HG02642 (cell line): ENCODE measurements at regions not wholly inside any gene's neighbourhood (a gene's known extent, or its start where the extent isn't known, plus 50 kb on each side); places are given as distances from the start of the nearest gene placed in this dataset.
"Not testable (repeated sequence)": the region's sequence is repeated elsewhere in the genome, so short reads cannot be mapped to it uniquely, and the experiment has no call there.

Experiments used
- ATAC-seq: cut with Tn5 transposase; IDR thresholded peaks from one replicate; pipeline ENCODE4 v1.9.1; 2021; ENCODE audit warnings: mild to moderate bottlenecking; ENCODE audit not compliant: unreplicated experiment, poor library complexity

DNA sequence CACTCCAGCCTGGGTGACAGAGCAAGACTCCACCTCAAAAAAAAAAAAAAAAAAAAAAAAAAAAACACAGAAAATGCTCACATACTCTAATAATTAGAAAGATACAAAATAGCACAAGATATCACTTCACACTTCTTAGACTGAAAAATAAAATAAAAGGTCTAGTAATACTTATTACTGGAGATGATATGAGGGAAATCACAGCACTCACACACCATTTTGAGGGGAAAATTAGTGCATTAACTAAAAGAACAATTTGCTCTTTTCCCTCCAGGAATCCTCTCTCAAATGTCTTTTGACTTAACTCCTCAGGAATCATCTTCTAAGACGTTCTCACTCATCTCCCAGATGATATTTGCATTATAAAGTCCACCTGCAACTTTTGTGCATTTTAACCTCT is 697.9 kb upstream of the SOX9 start:
- ATAC-seq, result no peak

DNA sequence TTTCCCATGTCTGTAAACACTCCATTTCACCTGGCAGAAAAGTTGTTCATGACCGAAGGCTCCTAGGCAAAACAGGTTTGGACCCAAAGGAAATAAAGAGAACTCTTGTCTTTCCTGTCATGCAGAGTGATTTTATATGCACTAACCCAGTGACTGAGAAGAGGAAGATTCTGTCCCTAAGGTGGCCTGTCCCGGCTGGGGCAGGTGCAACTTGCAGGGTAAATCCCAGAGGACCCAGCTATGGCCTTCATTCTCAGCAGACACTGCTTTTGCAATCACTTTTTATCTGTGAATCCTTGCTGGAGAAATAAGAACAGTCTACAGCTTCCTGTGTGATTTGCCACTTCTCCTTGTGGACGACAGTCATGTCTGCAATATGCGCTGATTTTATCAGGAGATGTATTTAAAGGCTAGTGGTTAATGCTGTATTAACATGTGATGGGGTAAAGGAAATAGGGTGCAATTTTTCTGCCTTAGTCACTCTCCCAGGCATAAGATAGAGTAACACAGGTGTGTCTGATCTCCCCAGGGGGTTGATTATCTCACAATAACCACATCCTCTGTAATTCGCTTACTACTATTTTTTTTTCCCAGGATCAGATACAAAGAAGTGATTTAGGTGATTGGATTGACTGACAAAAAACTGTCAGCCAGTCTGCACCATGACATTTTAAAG is 696.8 kb upstream of the SOX9 start:
- no peak for ATAC-seq

DNA sequence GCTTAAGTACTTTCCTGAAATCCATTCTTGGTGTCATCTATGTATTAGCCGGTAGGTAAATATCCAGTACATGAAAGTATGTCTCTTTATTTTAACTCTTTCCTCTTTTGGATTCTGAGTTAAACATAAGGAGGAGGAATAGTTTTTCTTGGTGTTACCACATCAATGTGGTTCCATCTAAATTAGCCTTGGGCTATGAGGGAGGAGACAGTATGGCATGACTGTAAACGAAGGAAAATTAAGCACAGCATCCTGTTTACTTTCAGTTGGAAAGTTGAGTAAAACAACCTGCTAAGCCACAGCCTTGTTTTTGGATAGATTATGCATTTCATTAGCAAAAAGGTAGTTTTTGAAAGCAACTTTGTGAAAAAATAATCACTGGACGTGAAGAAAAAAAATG is 693.0 kb upstream of the SOX9 start:
- no peak for ATAC-seq

DNA sequence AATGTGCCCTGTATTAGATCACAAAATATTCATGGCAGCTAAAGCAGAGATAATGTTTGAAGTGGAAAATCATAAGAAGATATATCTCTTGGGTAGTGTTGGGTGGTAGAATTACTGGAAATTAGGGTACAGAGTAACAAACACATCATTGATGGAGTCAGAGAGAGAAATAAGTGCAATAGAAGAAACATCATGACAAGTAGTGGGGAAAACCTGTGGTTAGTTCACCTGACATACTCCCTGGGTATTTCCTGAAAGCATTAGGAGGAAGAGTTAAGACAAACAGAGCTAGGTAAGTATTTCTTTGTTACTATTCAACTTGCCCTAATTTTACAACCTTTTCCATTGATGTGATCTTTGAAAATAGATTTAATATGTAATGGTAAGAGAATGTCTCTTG is 691.9 kb upstream of the SOX9 start:
- no peak for ATAC-seq

DNA sequence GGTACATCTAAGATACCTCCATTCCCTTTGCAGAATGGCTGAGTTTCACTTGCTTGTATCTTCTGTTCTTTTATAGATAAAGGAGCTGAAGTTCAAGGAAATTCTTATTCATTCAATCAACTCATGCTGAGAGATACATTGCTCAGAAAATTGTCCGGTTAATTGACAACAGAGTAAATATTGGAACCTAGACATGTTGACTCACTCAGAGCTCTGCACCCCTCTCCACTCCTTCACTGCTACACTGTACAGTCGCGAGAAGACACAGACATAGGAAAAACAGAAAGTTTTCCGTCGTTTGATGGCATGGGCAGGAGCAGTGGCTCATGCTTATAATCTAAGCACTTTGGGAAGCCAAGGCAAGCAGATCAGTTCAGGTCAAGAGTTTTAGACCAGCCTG is 690.5 kb upstream of the SOX9 start:
- ATAC-seq, result no peak

DNA sequence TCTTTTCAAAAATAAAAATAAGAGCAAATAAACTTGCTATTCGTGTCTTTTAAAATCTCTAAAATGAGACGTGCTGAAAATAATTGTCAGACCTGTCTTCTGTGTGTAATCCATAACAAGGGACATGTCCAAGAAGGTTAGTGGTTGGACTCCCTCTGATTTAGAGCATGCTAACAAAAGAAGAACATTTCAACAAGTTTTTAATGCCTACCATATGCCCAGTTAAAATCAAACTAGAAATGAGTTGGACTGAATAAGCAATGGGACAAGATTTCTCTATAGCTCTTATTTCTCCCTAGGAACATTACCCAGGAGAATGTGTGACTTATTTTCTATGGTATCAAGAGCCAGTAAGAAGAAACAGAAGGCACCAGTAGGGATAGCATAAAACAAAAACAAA is 689.7 kb upstream of the SOX9 start:
- ATAC-seq, result no peak

GRCh38 chr17:71432378-71433315 is 688.2 kb upstream of the SOX9 start:
- ATAC-seq, result no peak

- ATAC-seq, result no peak
These were observed 686.1 kb upstream of the SOX9 start for GRCh38 chr17:71434716-71435115.

DNA sequence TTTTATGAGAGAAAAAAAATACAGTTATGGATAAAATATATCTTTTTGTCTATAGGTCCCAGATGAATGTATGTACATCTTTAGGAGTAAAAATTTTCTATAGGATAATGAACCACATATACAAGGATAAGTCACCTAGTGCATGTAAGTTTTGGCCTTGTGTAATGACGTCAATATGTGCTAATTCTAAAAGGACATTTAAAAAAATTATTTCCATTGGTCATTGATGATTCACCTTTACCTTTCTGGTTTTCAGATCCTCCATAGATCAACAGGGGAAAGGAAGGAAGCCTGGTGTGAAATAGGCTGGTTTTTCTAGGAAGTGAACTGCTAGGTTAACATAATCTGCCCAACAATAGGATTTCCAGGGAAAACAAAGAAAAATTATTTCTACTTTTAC is 684.3 kb upstream of the SOX9 start:
- ATAC-seq, result no peak

GRCh38 chr17:71437166-71437565 is 683.7 kb upstream of the SOX9 start:
- ATAC-seq, result no peak

DNA sequence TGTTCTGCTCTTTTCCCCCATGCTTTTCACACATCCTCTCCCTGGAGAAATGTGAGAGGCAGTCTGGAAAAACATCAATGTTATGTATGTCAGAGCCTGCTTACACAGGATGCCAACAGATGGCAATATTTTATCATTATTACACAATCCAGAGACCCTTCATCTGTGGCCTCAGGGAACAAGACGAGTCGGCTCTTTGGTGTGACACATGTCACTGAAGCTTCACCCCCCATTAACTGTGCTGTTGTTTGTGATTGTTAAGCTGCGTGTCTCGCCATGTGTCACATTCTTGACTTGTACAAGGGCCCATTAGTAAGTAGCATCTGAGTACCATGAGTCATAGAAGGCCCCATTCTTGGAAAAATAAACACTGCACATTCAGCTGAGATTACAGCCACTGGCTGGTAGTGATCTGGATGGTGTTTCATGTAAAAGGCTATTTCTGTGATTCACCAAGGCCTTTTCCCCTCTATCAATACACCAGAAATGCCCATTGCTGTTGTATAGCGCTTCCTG is 682.1 kb upstream of the SOX9 start:
- no peak for ATAC-seq

GRCh38 chr17:71440513-71440912 is 680.3 kb upstream of the SOX9 start:
- ATAC-seq, result no peak

- ATAC-seq, result no peak
These were observed 679.7 kb upstream of the SOX9 start for GRCh38 chr17:71441098-71441497.

DNA sequence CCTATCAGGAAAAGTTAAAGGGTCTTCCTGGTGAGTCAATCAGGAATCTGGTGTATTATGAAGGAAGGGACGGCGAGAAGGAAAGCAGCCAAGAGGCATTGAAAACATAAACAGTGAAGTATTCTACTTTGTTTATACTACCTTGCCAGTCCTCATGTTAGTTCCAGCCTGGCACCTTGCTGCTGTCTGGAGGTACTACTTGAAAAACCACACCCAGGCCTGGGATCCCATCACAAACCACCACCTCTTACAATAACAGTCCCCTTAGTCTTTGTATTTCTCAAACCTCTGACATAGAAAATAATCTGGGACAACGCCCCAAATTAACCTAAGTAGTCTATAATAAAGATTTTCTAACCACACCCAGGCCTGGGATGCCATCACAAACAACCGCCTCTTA is 676.7 kb upstream of the SOX9 start:
- ATAC-seq, result no peak

DNA sequence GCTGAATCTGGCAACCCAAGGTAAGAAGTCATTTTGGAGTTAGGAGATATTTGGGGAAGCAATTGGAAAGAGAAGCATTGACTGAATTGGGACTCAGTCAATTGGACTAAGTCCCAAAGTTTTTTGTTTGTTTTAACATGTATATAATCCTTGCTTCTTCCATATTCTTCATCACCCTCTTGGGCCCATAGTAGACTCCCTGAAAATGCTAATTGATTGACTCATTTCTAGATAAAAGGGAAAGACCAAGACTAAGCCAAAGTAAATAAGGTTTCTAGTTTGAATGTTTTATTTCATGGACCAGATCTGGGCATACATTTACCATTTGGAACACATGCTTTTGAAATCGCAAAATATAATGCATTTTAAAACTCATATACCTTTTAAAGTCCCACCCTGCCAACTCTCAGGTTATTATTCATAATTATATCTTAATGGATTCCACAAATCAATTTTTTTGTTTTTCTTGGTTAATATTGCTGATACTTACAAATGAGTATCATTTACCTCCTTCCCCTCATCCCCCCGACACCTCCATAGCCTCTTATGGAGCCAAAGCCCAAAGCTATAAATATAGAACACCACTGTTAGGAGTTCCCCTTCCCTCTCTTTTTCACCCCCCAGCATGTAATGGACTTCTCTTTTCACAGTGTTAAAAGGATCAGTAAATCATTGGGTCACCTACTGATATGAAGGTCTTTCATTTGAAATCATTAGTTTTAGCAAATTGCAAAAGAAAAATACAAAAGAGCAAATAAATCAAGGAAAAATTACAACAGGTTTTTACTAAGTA is 674.0 kb upstream of the SOX9 start:
- no peak for ATAC-seq

- ATAC-seq, result no peak
These were observed 673.2 kb upstream of the SOX9 start for GRCh38 chr17:71447644-71448043.

GRCh38 chr17:71450657-71451056 is 670.2 kb upstream of the SOX9 start:
- not testable (repeated sequence) for ATAC-seq

DNA sequence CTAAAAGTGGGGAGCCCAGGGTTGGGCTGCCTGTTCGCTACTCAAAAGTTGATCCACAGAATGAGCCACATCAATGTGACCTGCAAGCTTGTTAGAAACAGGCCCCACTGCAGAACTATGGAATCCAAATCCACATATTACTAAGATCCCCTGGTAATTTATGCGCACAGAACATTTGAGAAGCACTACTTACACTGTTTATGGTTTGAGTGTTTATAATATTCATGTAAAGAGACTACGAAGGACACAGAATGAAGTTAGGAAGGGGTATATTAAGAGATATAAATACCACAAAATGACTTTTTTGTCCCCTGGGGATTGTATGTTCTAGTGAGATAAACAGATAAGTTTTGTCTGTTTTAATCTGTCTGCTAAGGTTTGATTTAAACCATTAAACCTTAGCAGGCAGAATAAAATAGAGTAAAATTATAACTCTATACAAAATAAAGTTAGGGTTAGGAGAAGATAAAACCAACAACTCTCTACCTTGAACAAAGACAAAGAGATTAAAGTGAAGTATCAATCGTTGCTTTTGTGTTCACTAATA is 666.9 kb upstream of the SOX9 start:
- no peak for ATAC-seq

DNA sequence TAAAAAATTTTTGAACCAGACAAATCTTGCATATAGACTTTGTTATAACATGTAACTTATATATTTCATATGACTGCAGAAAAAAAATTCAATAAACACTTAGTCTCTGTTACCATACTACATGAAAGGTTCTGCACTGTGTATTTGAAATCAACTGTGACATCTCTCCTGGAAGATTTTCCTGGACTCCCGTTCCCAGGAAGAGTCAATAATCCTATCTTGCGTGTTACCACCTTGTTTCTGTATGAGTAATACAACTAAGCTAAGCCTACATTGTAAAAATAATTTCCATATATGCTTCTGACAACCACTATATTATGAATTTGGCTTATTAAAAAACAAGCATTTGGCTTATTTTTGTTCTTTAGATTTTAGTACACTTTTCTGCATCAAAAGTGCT is 665.6 kb upstream of the SOX9 start:
- no peak for ATAC-seq

GRCh38 chr17:71458322-71458721 is 662.5 kb upstream of the SOX9 start:
- no peak for ATAC-seq
